Activated naive CD4-positive, alpha-beta T cell treated with anti-CD3 and anti-CD28 coated beads, Interleukin-2, amount 50 U/mL, for 24 hours (primary cell): ENCODE measurements at regions not wholly inside any gene's neighbourhood (a gene's known extent, or its start where the extent isn't known, plus 50 kb on each side); places are given as distances from the start of the nearest gene placed in this dataset.
A peak's percentile ranks its signal among the peaks of the same experiment; 100 is the strongest.

ENCODE experiments used
- H3K27ac Mint-ChIP-seq: one replicate; pipeline ENCODE4 v1.8.0; 2021; ENCODE audit warnings: mild to moderate bottlenecking, mixed read lengths
- H3K27me3 Mint-ChIP-seq: one replicate; pipeline ENCODE4 v1.8.0; 2021; ENCODE audit warnings: mixed read lengths
- H3K36me3 Mint-ChIP-seq: one replicate; pipeline ENCODE4 v1.8.0; 2021; ENCODE audit warnings: mixed read lengths
- H3K4me1 Mint-ChIP-seq: one replicate; pipeline ENCODE4 v1.8.0; 2021; ENCODE audit warnings: mixed read lengths
- H3K4me3 Mint-ChIP-seq: one replicate; pipeline ENCODE4 v1.8.0; 2021; ENCODE audit warnings: mild to moderate bottlenecking, mixed read lengths
- H3K9me3 Mint-ChIP-seq: one replicate; pipeline ENCODE4 v1.8.0; 2021; ENCODE audit warnings: mixed read lengths

- H3K4me1 Mint-ChIP-seq, result peaks cover 22% of the 10 kb centered on the region
- H3K27me3 Mint-ChIP-seq, result peaks cover 16% of the 10 kb centered on the region
- H3K27ac Mint-ChIP-seq, result no peak overlapping the region
- H3K36me3 Mint-ChIP-seq, result no peaks in the 10 kb centered on the region
- no peaks in the 10 kb centered on the region for H3K9me3 Mint-ChIP-seq
- no peak overlapping the region for H3K4me3 Mint-ChIP-seq
These were observed 132.1 kb upstream of the ARID1B start for GRCh38 chr6:156645097-156645496.

GRCh38 chr6:156639009-156639721 lies 138.0 kb upstream of the ARID1B start:
- H3K27me3 Mint-ChIP-seq, result peaks cover 2% of the 10 kb centered on the region
- H3K27ac Mint-ChIP-seq, result no peak overlapping the region
- peaks cover 14% of the 10 kb centered on the region for H3K4me1 Mint-ChIP-seq
- H3K4me3 Mint-ChIP-seq, result no peak overlapping the region
- H3K9me3 Mint-ChIP-seq, result no peaks in the 10 kb centered on the region
- no peaks in the 10 kb centered on the region for H3K36me3 Mint-ChIP-seq

- Mint-ChIP-seq H3K36me3 (no peaks in the 10 kb centered on the region), H3K4me3 (no peak overlapping the region), H3K27me3 (peaks cover 2% of the 10 kb centered on the region), H3K4me1 (peaks cover 20% of the 10 kb centered on the region), H3K9me3 (no peaks in the 10 kb centered on the region), H3K27ac (no peak overlapping the region)
These were observed 138.6 kb upstream of the ARID1B start for GRCh38 chr6:156638581-156638980.

- H3K27me3 Mint-ChIP-seq, result no peaks in the 10 kb centered on the region
- H3K4me1 Mint-ChIP-seq, result peaks cover 24% of the 10 kb centered on the region
- peak overlapping the region; percentile 23 for H3K4me3 Mint-ChIP-seq
- H3K27ac Mint-ChIP-seq, result no peak overlapping the region
- H3K36me3 Mint-ChIP-seq, result no peaks in the 10 kb centered on the region
- H3K9me3 Mint-ChIP-seq, result no peaks in the 10 kb centered on the region
These were observed 142.2 kb upstream of the ARID1B start for GRCh38 chr6:156634951-156635371.

GRCh38 chr6:156634048-156634447 lies 143.1 kb upstream of the ARID1B start:
- no peaks in the 10 kb centered on the region for H3K9me3 Mint-ChIP-seq
- H3K36me3 Mint-ChIP-seq, result no peaks in the 10 kb centered on the region
- no peak overlapping the region for H3K27ac Mint-ChIP-seq
- H3K27me3 Mint-ChIP-seq, result no peaks in the 10 kb centered on the region
- H3K4me3 Mint-ChIP-seq, result no peak overlapping the region
- peaks cover 24% of the 10 kb centered on the region for H3K4me1 Mint-ChIP-seq

- Mint-ChIP-seq H3K27ac (no peak overlapping the region), H3K4me3 (no peak overlapping the region), H3K36me3 (no peaks in the 10 kb centered on the region), H3K9me3 (no peaks in the 10 kb centered on the region), H3K4me1 (peaks cover 24% of the 10 kb centered on the region), H3K27me3 (no peaks in the 10 kb centered on the region)
These were observed 143.9 kb upstream of the ARID1B start for GRCh38 chr6:156633291-156633690.

GRCh38 chr6:156630613-156631302 lies 146.4 kb upstream of the ARID1B start:
- Mint-ChIP-seq H3K4me3 (no peak overlapping the region), H3K36me3 (no peaks in the 10 kb centered on the region), H3K27ac (no peak overlapping the region), H3K27me3 (no peaks in the 10 kb centered on the region), H3K9me3 (no peaks in the 10 kb centered on the region), H3K4me1 (peaks cover 24% of the 10 kb centered on the region)

- Mint-ChIP-seq H3K27ac (no peak overlapping the region), H3K9me3 (no peaks in the 10 kb centered on the region), H3K36me3 (no peaks in the 10 kb centered on the region), H3K27me3 (no peaks in the 10 kb centered on the region), H3K4me1 (peaks cover 7% of the 10 kb centered on the region), H3K4me3 (no peak overlapping the region)
These were observed 148.4 kb upstream of the ARID1B start for GRCh38 chr6:156628805-156629204.

GRCh38 chr6:156627524-156627923 lies 149.7 kb upstream of the ARID1B start:
- H3K4me1 Mint-ChIP-seq, result no peaks in the 10 kb centered on the region
- H3K9me3 Mint-ChIP-seq, result no peaks in the 10 kb centered on the region
- no peaks in the 10 kb centered on the region for H3K36me3 Mint-ChIP-seq
- no peak overlapping the region for H3K27ac Mint-ChIP-seq
- no peak overlapping the region for H3K4me3 Mint-ChIP-seq
- H3K27me3 Mint-ChIP-seq, result no peaks in the 10 kb centered on the region

- Mint-ChIP-seq H3K27ac (no peak overlapping the region), H3K4me1 (no peaks in the 10 kb centered on the region)
These were observed 155.0 kb upstream of the ARID1B start for GRCh38 chr6:156622185-156622584.

GRCh38 chr6:156620331-156620730 lies 156.8 kb upstream of the ARID1B start:
- Mint-ChIP-seq H3K27ac (no peak overlapping the region), H3K9me3 (peaks cover 1% of the 10 kb centered on the region), H3K4me3 (no peak overlapping the region), H3K36me3 (no peaks in the 10 kb centered on the region), H3K4me1 (no peaks in the 10 kb centered on the region), H3K27me3 (no peaks in the 10 kb centered on the region)

More at GRCh38 chr6:156622185-156622584, 155.0 kb upstream of the ARID1B start:
- H3K27me3 Mint-ChIP-seq, result no peaks in the 10 kb centered on the region
- no peaks in the 10 kb centered on the region for H3K36me3 Mint-ChIP-seq
- H3K9me3 Mint-ChIP-seq, result no peaks in the 10 kb centered on the region
- H3K4me3 Mint-ChIP-seq, result no peak overlapping the region

GRCh38 chr6:156618600-156619205 lies 158.5 kb upstream of the ARID1B start:
- Mint-ChIP-seq H3K9me3 (peaks cover 5% of the 10 kb centered on the region), H3K27me3 (no peaks in the 10 kb centered on the region), H3K4me3 (no peak overlapping the region), H3K27ac (no peak overlapping the region), H3K4me1 (no peaks in the 10 kb centered on the region), H3K36me3 (peaks cover 4% of the 10 kb centered on the region)

- Mint-ChIP-seq H3K4me1 (no peaks in the 10 kb centered on the region), H3K27ac (no peak overlapping the region), H3K27me3 (no peaks in the 10 kb centered on the region), H3K4me3 (no peak overlapping the region), H3K9me3 (peaks cover 5% of the 10 kb centered on the region), H3K36me3 (peaks cover 4% of the 10 kb centered on the region)
These were observed 159.2 kb upstream of the ARID1B start for GRCh38 chr6:156617941-156618340.

GRCh38 chr6:156617376-156617775 lies 159.8 kb upstream of the ARID1B start:
- H3K36me3 Mint-ChIP-seq, result peaks cover 4% of the 10 kb centered on the region
- H3K4me3 Mint-ChIP-seq, result no peak overlapping the region
- peaks cover 5% of the 10 kb centered on the region for H3K9me3 Mint-ChIP-seq
- H3K27ac Mint-ChIP-seq, result no peak overlapping the region
- H3K4me1 Mint-ChIP-seq, result no peaks in the 10 kb centered on the region
- no peaks in the 10 kb centered on the region for H3K27me3 Mint-ChIP-seq

- Mint-ChIP-seq H3K27ac (no peak overlapping the region), H3K27me3 (no peaks in the 10 kb centered on the region), H3K4me3 (no peak overlapping the region), H3K4me1 (no peaks in the 10 kb centered on the region), H3K9me3 (peaks cover 11% of the 10 kb centered on the region), H3K36me3 (peaks cover 6% of the 10 kb centered on the region)
These were observed 160.7 kb upstream of the ARID1B start for GRCh38 chr6:156616495-156616894.

- peaks cover 11% of the 10 kb centered on the region for H3K9me3 Mint-ChIP-seq
- H3K36me3 Mint-ChIP-seq, result peaks cover 6% of the 10 kb centered on the region
- no peaks in the 10 kb centered on the region for H3K27me3 Mint-ChIP-seq
- H3K27ac Mint-ChIP-seq, result no peak overlapping the region
- no peak overlapping the region for H3K4me3 Mint-ChIP-seq
- H3K4me1 Mint-ChIP-seq, result no peaks in the 10 kb centered on the region
These were observed 163.2 kb upstream of the ARID1B start for GRCh38 chr6:156613996-156614395.
